H1 (cell line): ENCODE measurements at regions not wholly inside any gene's neighbourhood (a gene's known extent, or its start where the extent isn't known, plus 50 kb on each side); places are given as distances from the start of the nearest gene placed in this dataset.

ENCODE experiments used
- ASH2L ChIP-seq: fragments of 200-600, 300-600 bp; sonication (generic); IDR thresholded peaks from one replicate; pipeline ENCODE4 v1.7.1; 2017; ENCODE audit warnings: low read length
- EZH2 ChIP-seq: fragments of 200-600 bp; sonication (generic); IDR thresholded peaks from 2 replicates; pipeline ENCODE4 v1.7.1; 2012; ENCODE audit warnings: low read depth, mild to moderate bottlenecking, moderate library complexity, low read length, inconsistent platforms; ENCODE audit not compliant: severe bottlenecking
- RBBP5 ChIP-seq: IDR thresholded peaks from 2 replicates; pipeline ENCODE4 v1.7.1; 2012; ENCODE audit warnings: low read depth, mild to moderate bottlenecking, inconsistent platforms, low read length, moderate library complexity, borderline replicate concordance
- SUZ12 ChIP-seq: fragments of 200-600 bp; sonication (generic); IDR thresholded peaks from 2 replicates; pipeline ENCODE4 v1.6.1; 2012; ENCODE audit warnings: mild to moderate bottlenecking, inconsistent platforms, low read length, moderate library complexity, mixed read lengths
- TAF1 ChIP-seq: IDR thresholded peaks from 2 replicates; pipeline ENCODE4 v1.6.1; 2011; ENCODE audit warnings: mild to moderate bottlenecking, low read depth, low read length
- ZNF274 ChIP-seq: IDR thresholded peaks from 2 replicates; pipeline ENCODE4 v1.7.0; 2012; ENCODE audit warnings: low read length, borderline replicate concordance; ENCODE audit errors: extremely low read depth

GRCh38 chr6:28693751-28694443 lies 168.2 kb downstream of the GPX5 start (continued):
- TF ChIP-seq TAF1 = no peak
- peak; percentile 45 for TF ChIP-seq EZH2
- TF ChIP-seq SUZ12 = peak; percentile 57; the same call in 1 of the 2 replicates
- TF ChIP-seq RBBP5 = 0 out of 2 replicates have a peak, but pooled peaks have one; percentile 46
- no peak for TF ChIP-seq ZNF274
- TF ChIP-seq ASH2L = peak; percentile 56
